SKM-1 treated with dmso at 0.1 percent for 144 hours (cell line): ENCODE measurements at regions not wholly inside any gene's neighbourhood (a gene's known extent, or its start where the extent isn't known, plus 50 kb on each side); places are given as distances from the start of the nearest gene placed in this dataset.
A peak's percentile ranks its signal among the peaks of the same experiment; 100 is the strongest.

Experiments used
- DNase-seq: peaks from one replicate; lab custom pipeline; 2025; ENCODE audit not compliant: unreplicated experiment; lab: John Stamatoyannopoulos, UW

GRCh38 chr13:70694996-70695715, 586.9 kb upstream of the KLHL1 start:
- DNase-seq: no peak

GRCh38 chr13:70668983-70669382, 560.7 kb upstream of the KLHL1 start:
- DNase-seq: no peak

GRCh38 chr13:70668293-70668692, 560.0 kb upstream of the KLHL1 start:
- no peak for DNase-seq

- no peak for DNase-seq
Measured at GRCh38 chr13:70666883-70667556, 558.8 kb upstream of the KLHL1 start.

GRCh38 chr13:70662231-70662940, 554.1 kb upstream of the KLHL1 start:
- DNase-seq: no peak

GRCh38 chr13:70644052-70644451, 535.8 kb upstream of the KLHL1 start:
- DNase-seq: no peak

- no peak for DNase-seq
Measured at GRCh38 chr13:70634893-70635292, 526.6 kb upstream of the KLHL1 start.

- DNase-seq: no peak
Measured at GRCh38 chr13:70630247-70630646, 522.0 kb upstream of the KLHL1 start.

GRCh38 chr13:70623239-70623638, 515.0 kb upstream of the KLHL1 start:
- peak; percentile 27 for DNase-seq

- DNase-seq: no peak
Measured at GRCh38 chr13:70622796-70623195, 514.5 kb upstream of the KLHL1 start.

- DNase-seq: no peak
Measured at GRCh38 chr13:70619936-70620335, 511.7 kb upstream of the KLHL1 start.

GRCh38 chr13:70616847-70617246, 508.6 kb upstream of the KLHL1 start:
- DNase-seq: no peak

GRCh38 chr13:70613295-70613694, 505.0 kb upstream of the KLHL1 start:
- no peak for DNase-seq

- no peak for DNase-seq
Measured at GRCh38 chr13:70612881-70613280, 504.6 kb upstream of the KLHL1 start.

- DNase-seq: no peak
Measured at GRCh38 chr13:70604448-70604847, 496.2 kb upstream of the KLHL1 start.

- DNase-seq: no peak
Measured at GRCh38 chr13:70593716-70594115, 485.5 kb upstream of the KLHL1 start.

GRCh38 chr13:70585109-70585508, 476.9 kb upstream of the KLHL1 start:
- no peak for DNase-seq

GRCh38 chr13:70580825-70581224, 472.6 kb upstream of the KLHL1 start:
- DNase-seq: no peak

GRCh38 chr13:70579941-70580340, 471.7 kb upstream of the KLHL1 start:
- no peak for DNase-seq

- DNase-seq: no peak
Measured at GRCh38 chr13:70571221-70571620, 463.0 kb upstream of the KLHL1 start.

GRCh38 chr13:70568571-70568970, 460.3 kb upstream of the KLHL1 start:
- DNase-seq: peak; percentile 46

GRCh38 chr13:70544706-70545105, 436.5 kb upstream of the KLHL1 start:
- DNase-seq: no peak
